GM06990 (cell line): ENCODE measurements at regions not wholly inside any gene's neighbourhood (a gene's known extent, or its start where the extent isn't known, plus 50 kb on each side); places are given as distances from the start of the nearest gene placed in this dataset.

Source experiments
- DNase-seq: peaks from one replicate; pipeline ENCODE4 v3.0.0-alpha.2; 2011; ENCODE audit not compliant: insufficient read length; ENCODE audit errors: extremely low read depth
- H3K27me3 ChIP-seq: replicated peaks from 2 replicates; pipeline ENCODE4 v1.6.0; 2011; ENCODE audit warnings: low read length; ENCODE audit not compliant: control insufficient read depth, insufficient read depth
- H3K36me3 ChIP-seq: 2 replicates; pipeline ENCODE4 v1.5.1; 2011; ENCODE audit warnings: low read length; ENCODE audit not compliant: control insufficient read depth, insufficient read depth
- H3K4me3 ChIP-seq: replicated peaks from 2 replicates; pipeline ENCODE4 v1.5.1; 2011; ENCODE audit warnings: low read depth, mild to moderate bottlenecking, control low read depth, low read length
- CTCF ChIP-seq: IDR thresholded peaks from 2 replicates; pipeline ENCODE4 v1.5.1; 2011; ENCODE audit warnings: low read length, control low read depth, mild to moderate bottlenecking, inconsistent platforms; ENCODE audit not compliant: insufficient read depth, poor library complexity, severe bottlenecking

GRCh38 chr3:10560060-10560861 is 54.9 kb upstream of the ATP2B2 start:
- no peaks in the 10 kb centered on the region for H3K27me3 ChIP-seq
- DNase-seq = no peak
- TF ChIP-seq CTCF = no peak
- H3K4me3 ChIP-seq = no peak overlapping the region
- no peaks in the 10 kb centered on the region for H3K36me3 ChIP-seq

- Histone ChIP-seq H3K36me3 (no peaks in the 10 kb centered on the region), H3K4me3 (no peak overlapping the region), H3K27me3 (no peaks in the 10 kb centered on the region)
- DNase-seq = no peak
- no peak for TF ChIP-seq CTCF
Measured at GRCh38 chr3:10561162-10561945, 56.0 kb upstream of the ATP2B2 start.

DNA sequence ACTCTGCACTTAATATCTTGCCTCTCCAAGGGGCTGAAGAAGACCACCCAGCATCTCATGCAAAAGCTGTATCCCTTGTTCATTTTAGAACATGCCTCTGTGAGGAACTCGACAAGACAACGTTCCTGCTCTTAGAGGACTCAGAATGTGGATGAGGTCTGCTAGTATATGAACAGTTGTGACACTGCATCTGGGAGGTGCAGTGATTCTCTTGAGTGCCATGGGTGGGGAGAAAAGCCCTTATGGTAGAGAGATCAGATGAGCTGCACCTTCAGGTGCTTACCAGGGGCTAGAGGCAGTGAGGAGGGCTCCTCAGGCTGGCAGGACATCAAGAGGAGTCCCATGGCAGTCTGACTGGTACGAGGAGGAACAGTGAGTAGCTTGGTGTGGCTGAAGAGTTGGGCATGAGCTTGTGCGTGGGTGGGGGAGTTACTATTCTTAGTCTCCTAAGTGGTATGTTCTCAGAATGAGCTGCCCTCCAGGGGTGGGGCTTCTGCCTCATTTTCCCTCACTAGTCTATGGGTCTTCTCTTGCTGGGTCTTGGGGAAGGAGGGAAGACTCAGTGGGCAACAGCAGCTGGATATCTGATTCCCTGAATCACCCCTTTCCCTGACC is 56.7 kb upstream of the ATP2B2 start:
- Histone ChIP-seq H3K4me3 (no peak overlapping the region), H3K27me3 (no peaks in the 10 kb centered on the region), H3K36me3 (no peaks in the 10 kb centered on the region)
- no peak for DNase-seq
- TF ChIP-seq CTCF = no peak

DNA sequence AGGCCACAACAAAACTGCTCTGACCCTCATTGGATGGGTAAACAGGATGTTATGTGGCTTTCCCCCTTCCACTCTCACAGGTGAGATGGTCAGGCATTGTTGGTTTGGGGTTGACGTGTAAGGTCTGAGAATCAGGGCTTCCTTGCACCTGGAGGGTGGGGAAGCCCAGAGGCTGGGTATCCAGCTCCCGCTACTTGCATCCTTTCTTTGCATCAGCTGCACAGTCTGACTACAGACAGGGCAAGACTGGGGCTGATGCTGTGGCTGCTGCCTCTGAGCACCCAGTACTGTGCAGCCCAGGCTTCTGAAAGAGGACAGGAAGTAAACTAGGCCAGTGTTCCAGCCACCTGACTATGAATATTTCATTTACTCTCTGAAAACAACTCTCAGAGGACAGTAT is 58.0 kb upstream of the ATP2B2 start:
- no peak for DNase-seq
- Histone ChIP-seq H3K27me3 (no peaks in the 10 kb centered on the region), H3K36me3 (no peaks in the 10 kb centered on the region), H3K4me3 (no peak overlapping the region)
- TF ChIP-seq CTCF = no peak

GRCh38 chr3:10565814-10566213 is 60.4 kb upstream of the ATP2B2 start:
- Histone ChIP-seq H3K4me3 (no peak overlapping the region), H3K36me3 (no peaks in the 10 kb centered on the region), H3K27me3 (no peaks in the 10 kb centered on the region)
- no peak for DNase-seq
- no peak for TF ChIP-seq CTCF
